PFSK-1 (cell line): ENCODE measurements at regions not wholly inside any gene's neighbourhood (a gene's known extent, or its start where the extent isn't known, plus 50 kb on each side); places are given as distances from the start of the nearest gene placed in this dataset.

Source experiments
- POLR2AphosphoS5 ChIP-seq: IDR thresholded peaks from 2 replicates; pipeline ENCODE4 v1.6.1; 2012; ENCODE audit warnings: low read depth, mild to moderate bottlenecking, control low read depth, low read length, moderate library complexity
- SIN3A ChIP-seq: IDR thresholded peaks from 2 replicates; pipeline ENCODE4 v1.6.1; 2012; ENCODE audit warnings: mild to moderate bottlenecking, low read length, moderate library complexity, borderline replicate concordance; ENCODE audit not compliant: insufficient read depth
- TAF1 ChIP-seq: IDR thresholded peaks from 2 replicates; pipeline ENCODE4 v1.6.1; 2012; ENCODE audit warnings: low read length, control low read depth, borderline replicate concordance; ENCODE audit not compliant: insufficient read depth
- TF ChIP-seq, protein P1 (sequence below), 2 experiments: IDR thresholded peaks; 2 replicates each; pipeline versions ENCODE4 v1.6.1 to v1.8.0; 2011 to 2012; ENCODE audit warnings: low read depth in 2 of 2, low read length in 2 of 2, control low read depth in 1 of 2, inconsistent platforms in 1 of 2, mild to moderate bottlenecking in 1 of 2, moderate library complexity in 1 of 2; ENCODE audit not compliant: insufficient read depth in 1 of 2

DNA sequence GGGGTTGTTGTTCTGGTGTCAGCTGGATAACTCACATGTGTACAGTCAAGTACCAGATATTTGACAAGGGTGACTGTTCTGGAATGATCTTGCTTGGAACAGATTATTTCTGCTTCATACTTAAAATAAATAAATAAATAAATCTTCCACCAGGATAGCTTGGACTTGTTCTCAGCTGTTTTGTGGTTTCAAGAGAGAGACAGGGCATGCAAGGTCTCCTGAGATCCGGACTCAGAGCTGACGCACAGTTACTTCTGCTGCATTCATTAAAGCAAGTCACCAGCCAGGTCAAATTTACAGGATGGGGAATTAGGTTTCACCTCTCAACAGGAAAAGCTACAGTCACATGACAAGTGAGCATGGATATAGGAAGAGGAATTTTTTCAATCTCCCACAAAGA lies 285.0 kb upstream of the SPTLC3 start:
- TF ChIP-seq SIN3A (no peak), TAF1 (no peak), POLR2AphosphoS5 (no peak)
- TF ChIP-seq, protein P1, sequence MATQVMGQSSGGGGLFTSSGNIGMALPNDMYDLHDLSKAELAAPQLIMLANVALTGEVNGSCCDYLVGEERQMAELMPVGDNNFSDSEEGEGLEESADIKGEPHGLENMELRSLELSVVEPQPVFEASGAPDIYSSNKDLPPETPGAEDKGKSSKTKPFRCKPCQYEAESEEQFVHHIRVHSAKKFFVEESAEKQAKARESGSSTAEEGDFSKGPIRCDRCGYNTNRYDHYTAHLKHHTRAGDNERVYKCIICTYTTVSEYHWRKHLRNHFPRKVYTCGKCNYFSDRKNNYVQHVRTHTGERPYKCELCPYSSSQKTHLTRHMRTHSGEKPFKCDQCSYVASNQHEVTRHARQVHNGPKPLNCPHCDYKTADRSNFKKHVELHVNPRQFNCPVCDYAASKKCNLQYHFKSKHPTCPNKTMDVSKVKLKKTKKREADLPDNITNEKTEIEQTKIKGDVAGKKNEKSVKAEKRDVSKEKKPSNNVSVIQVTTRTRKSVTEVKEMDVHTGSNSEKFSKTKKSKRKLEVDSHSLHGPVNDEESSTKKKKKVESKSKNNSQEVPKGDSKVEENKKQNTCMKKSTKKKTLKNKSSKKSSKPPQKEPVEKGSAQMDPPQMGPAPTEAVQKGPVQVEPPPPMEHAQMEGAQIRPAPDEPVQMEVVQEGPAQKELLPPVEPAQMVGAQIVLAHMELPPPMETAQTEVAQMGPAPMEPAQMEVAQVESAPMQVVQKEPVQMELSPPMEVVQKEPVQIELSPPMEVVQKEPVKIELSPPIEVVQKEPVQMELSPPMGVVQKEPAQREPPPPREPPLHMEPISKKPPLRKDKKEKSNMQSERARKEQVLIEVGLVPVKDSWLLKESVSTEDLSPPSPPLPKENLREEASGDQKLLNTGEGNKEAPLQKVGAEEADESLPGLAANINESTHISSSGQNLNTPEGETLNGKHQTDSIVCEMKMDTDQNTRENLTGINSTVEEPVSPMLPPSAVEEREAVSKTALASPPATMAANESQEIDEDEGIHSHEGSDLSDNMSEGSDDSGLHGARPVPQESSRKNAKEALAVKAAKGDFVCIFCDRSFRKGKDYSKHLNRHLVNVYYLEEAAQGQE (IDR thresholded peaks at IDR 0.05; ENCODE audit: insufficient read depth in 1 of 2, low read depth in 2 of 2, low read length in 2 of 2): no peak
